Adrenal gland (tissue), 5 donors: ENCODE measurements at regions not wholly inside any gene's neighbourhood (a gene's known extent, or its start where the extent isn't known, plus 50 kb on each side); places are given as distances from the start of the nearest gene placed in this dataset.

Experiments
- CTCF ChIP-seq, 6 experiments: fragments of 450-650 bp in 4 of 6; fragments of 200-600 bp in 2 of 6; sonication (generic) in 1 of 6; IDR thresholded peaks; 1 replicate in 5 of 6; 2 replicates in 1 of 6; pipeline versions ENCODE4 v1.5.1 to v1.8.0; 2016 to 2021; ENCODE audit warnings: antibody characterized with exemption in 6 of 6, mild to moderate bottlenecking in 2 of 6, moderate library complexity in 1 of 6
- POLR2A ChIP-seq, 2 donors: fragments of 450-650 bp; IDR thresholded peaks; one replicate each; pipeline ENCODE4 v1.6.1; 2017; ENCODE audit warnings: antibody characterized with exemption in 2 of 2, mild to moderate bottlenecking in 2 of 2, moderate library complexity in 1 of 2
- donor health status: DM: no; HTN: no; CAD: no.

DNA sequence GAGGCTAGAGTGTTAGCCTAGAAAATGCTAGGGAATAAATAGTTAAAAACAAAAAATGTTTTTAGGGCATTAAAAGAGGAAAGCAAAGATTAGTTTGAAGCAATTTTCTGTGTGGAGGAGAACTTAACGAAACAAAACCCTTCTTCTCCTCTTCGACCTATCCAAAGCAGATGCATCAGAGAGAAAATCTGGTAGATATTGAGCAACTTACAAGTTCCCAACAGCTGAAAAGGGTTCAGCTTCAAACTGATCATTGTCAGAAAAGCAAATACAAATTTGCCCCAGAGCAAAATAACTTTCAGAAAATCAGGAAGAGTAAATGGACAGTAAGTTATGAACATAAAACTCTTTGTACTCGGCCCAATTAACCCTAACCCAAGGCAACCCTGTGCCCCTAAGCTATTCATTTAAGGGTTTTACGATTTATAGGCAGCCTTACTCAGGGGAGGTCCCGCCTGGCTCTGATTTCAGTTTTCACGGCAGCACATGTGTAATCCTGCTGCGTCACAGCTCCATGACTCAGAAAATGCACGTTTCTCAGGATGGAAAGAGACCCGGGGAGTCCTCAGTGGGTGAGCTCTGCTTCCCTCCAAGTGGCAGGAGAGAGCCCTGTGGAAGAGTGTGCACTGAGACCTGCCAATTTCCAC lies 405.7 kb upstream of the SALL1 start:
- TF ChIP-seq POLR2A (IDR thresholded peaks at IDR 0.05) (no peak), CTCF (IDR thresholded peaks at IDR 0.05) (no peak)
